VCaP (cell line): ENCODE measurements at regions not wholly inside any gene's neighbourhood (a gene's known extent, or its start where the extent isn't known, plus 50 kb on each side); places are given as distances from the start of the nearest gene placed in this dataset.

Source experiments
- H3K27ac ChIP-seq: fragments of 450-650 bp; 2 replicates; pipeline ENCODE4 v1.5.1; 2017
- CTCF ChIP-seq: fragments of 450-650 bp; conservative IDR thresholded peaks from 2 replicates; pipeline ENCODE4 v1.5.1; 2017; ENCODE audit warnings: mild to moderate bottlenecking, moderate library complexity

- peak overlapping the region; percentile 71 for H3K27ac ChIP-seq
- TF ChIP-seq CTCF: no peak
These were observed 61.3 kb upstream of the FOXQ1 start for GRCh38 chr6:1250489-1251197.

DNA sequence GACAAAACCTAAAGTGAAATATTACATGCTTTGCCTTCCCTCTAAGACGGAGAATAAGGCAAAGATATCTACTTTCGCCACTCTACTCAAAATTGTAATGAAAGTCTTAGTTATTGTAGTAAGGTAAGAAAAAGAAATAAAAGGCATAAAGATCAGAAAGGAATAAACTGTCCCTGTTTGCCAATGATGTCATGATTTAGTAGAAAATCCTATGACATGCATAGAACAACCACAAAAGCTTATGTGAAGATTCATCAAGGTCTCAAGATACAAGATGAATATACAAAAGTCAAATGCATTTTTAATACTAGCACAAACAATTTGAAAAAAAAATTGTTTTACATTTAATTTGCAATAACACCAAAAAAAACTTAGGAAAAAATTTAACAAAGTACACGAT, 64.0 kb upstream of the FOXQ1 start:
- no peak for TF ChIP-seq CTCF
- H3K27ac ChIP-seq: no peak overlapping the region

GRCh38 chr6:1247056-1247455, 64.8 kb upstream of the FOXQ1 start:
- no peak for TF ChIP-seq CTCF

GRCh38 chr6:1244941-1245340, 67.0 kb upstream of the FOXQ1 start:
- H3K27ac ChIP-seq: no peak overlapping the region
- no peak for TF ChIP-seq CTCF

More at GRCh38 chr6:1247056-1247455, 64.8 kb upstream of the FOXQ1 start:
- no peak overlapping the region for H3K27ac ChIP-seq

DNA sequence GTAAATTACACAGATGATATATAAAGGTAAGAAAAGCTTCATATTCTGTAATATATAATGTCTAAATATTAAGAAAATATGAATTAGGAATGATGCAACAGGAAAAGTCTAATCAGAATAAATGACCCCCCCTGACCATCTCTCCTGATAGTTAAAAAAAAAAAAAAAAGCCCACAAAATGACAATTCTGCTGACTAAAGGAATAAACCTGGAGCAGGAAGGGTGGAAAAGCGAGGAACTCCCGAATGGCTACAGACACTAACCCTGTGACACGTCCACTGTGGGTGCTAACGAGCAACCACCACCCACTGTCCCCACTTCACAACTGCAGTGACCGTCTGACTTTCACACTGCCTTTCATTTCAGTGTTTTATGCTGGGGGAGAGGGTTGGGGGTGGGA, 67.6 kb upstream of the FOXQ1 start:
- no peak overlapping the region for H3K27ac ChIP-seq
- TF ChIP-seq CTCF: no peak

- TF ChIP-seq CTCF: no peak
- no peak overlapping the region for H3K27ac ChIP-seq
These were observed 69.5 kb upstream of the FOXQ1 start for GRCh38 chr6:1242446-1242845.

- no peak overlapping the region for H3K27ac ChIP-seq
- TF ChIP-seq CTCF: no peak
These were observed 69.9 kb upstream of the FOXQ1 start for GRCh38 chr6:1242021-1242420.
